Suppressor macrophage treated with lipopolysaccharide for 4 hours (primary cell): ENCODE measurements at regions not wholly inside any gene's neighbourhood (a gene's known extent, or its start where the extent isn't known, plus 50 kb on each side); places are given as distances from the start of the nearest gene placed in this dataset.
A peak's percentile ranks its signal among the peaks of the same experiment; 100 is the strongest.

Experiments used
- DNase-seq: peaks from one replicate; pipeline ENCODE4 v3.0.0-alpha.2; 2020

GRCh38 chr11:130780437-130780836 is 135.8 kb downstream of the SNX19 start:
- DNase-seq, result no peak

GRCh38 chr11:130781931-130782330 is 134.3 kb downstream of the SNX19 start:
- DNase-seq, result peak; percentile 4

GRCh38 chr11:130782361-130783222 is 133.7 kb downstream of the SNX19 start:
- no peak for DNase-seq

- no peak for DNase-seq
Measured at GRCh38 chr11:130783323-130783722, 133.0 kb downstream of the SNX19 start.

GRCh38 chr11:130785380-130786116 is 130.7 kb downstream of the SNX19 start:
- peak; percentile 3 for DNase-seq

- DNase-seq, result no peak
Measured at GRCh38 chr11:130786586-130786985, 129.7 kb downstream of the SNX19 start.

GRCh38 chr11:130787092-130787616 is 129.1 kb downstream of the SNX19 start:
- no peak for DNase-seq

GRCh38 chr11:130787973-130788570 is 128.2 kb downstream of the SNX19 start:
- DNase-seq, result no peak

GRCh38 chr11:130789056-130789640 is 127.1 kb downstream of the SNX19 start:
- no peak for DNase-seq

GRCh38 chr11:130790689-130791088 is 125.6 kb downstream of the SNX19 start:
- no peak for DNase-seq

- DNase-seq, result no peak
Measured at GRCh38 chr11:130792772-130793171, 123.5 kb downstream of the SNX19 start.

GRCh38 chr11:130796828-130797227 is 119.5 kb downstream of the SNX19 start:
- no peak for DNase-seq

GRCh38 chr11:130798280-130798679 is 118.0 kb downstream of the SNX19 start:
- no peak for DNase-seq

GRCh38 chr11:130798801-130799200 is 117.5 kb downstream of the SNX19 start:
- no peak for DNase-seq

GRCh38 chr11:130801333-130802122 is 114.8 kb downstream of the SNX19 start:
- no peak for DNase-seq

GRCh38 chr11:130802567-130802966 is 113.7 kb downstream of the SNX19 start:
- no peak for DNase-seq

GRCh38 chr11:130804306-130805076 is 111.8 kb downstream of the SNX19 start:
- DNase-seq, result no peak

GRCh38 chr11:130806746-130807145 is 109.5 kb downstream of the SNX19 start:
- no peak for DNase-seq

- DNase-seq, result no peak
Measured at GRCh38 chr11:130808541-130808940, 107.7 kb downstream of the SNX19 start.

GRCh38 chr11:130813196-130813595 is 103.1 kb downstream of the SNX19 start:
- no peak for DNase-seq

- DNase-seq, result no peak
Measured at GRCh38 chr11:130813638-130814037, 102.6 kb downstream of the SNX19 start.
